NCI-H187 treated with DMSO at 0.1 percent for 48 hours (cell line): ENCODE measurements at regions not wholly inside any gene's neighbourhood (a gene's known extent, or its start where the extent isn't known, plus 50 kb on each side); places are given as distances from the start of the nearest gene placed in this dataset.

Experiments used
- DNase-seq: peaks from one replicate; lab custom pipeline; 2025; lab: John Stamatoyannopoulos, UW

DNA sequence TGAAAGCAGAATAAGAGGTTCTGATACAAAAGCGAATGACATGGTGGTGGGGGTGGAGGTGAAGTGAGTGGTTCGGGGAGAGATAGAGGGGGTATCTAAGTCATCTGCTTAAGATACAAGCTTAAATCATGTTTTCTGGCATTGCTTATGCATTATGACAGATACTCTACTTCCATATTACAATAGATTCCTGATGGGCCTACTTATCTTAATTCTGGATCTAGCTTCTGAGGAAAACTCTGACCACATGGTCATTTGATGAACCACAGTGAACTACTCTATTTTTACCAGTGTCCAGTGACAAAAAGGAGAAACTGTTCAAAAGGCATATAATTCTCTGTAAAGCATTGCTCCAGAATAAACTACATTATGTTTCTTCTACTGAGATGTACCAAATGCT, 673.7 kb upstream of the CCDC54 start:
- no peak for DNase-seq

- DNase-seq = no peak
Measured at GRCh38 chr3:106707347-106707746, 669.9 kb upstream of the CCDC54 start.

DNA sequence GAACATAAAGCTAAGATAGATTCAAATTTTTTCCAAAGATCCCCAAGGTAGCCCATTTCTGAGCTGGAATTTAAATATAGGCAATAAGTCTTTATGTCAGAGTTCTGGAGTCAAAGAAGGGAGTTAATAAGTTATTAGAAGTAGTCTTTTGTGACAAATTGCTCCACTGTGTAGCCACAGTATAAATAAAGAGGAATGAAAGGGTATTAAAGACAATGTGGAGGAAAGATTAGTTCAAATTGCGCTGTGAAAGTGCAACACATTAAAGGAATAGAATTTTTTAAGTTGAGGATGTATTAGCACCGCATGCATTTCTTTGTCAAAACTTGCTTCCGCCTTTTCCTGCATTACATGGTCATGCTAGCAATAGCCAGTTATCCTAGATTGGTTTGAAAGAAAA, 666.6 kb upstream of the CCDC54 start:
- DNase-seq = no peak

DNA sequence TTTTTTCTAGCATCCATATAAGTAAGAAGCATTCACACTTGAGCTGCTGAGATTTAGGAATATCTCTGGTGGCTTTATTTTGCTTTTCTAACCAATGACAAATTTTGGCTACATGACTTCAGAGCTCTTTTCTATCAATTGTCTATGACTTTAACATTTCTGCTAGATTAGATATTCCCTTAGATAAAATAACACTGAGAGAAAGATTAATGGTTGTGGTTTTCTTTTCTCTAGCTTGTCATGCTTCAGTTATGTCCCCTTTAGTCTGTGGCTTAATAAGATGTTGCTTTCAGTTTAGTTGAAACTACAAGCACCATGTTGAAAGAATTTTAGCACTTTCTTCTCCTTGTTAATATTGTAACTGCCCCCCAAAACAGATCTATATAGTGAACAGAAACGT, 665.6 kb upstream of the CCDC54 start:
- no peak for DNase-seq

- DNase-seq = no peak
Measured at GRCh38 chr3:106714400-106714799, 662.8 kb upstream of the CCDC54 start.

DNA sequence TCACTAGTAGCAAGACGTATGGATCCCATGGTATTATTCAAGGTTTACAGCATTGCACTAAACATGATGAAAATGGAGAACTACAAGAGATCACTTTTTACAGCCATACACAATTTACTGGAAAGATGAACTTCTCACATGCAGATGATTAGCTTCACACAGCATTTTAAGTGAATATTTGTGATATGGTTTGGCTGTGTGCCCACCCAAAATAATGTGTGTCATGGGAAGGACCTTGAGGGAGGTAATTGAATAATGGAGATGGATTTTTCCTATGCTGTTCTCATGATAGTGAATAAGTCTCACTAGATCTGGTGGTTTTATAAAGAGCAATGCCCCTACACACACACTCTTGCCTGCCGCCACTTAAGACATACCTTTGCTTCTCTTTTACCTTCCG, 662.0 kb upstream of the CCDC54 start:
- no peak for DNase-seq

GRCh38 chr3:106717178-106717780, 660.0 kb upstream of the CCDC54 start:
- no peak for DNase-seq

GRCh38 chr3:106719077-106719476, 658.2 kb upstream of the CCDC54 start:
- DNase-seq = no peak

- DNase-seq = no peak
Measured at GRCh38 chr3:106719583-106719982, 657.7 kb upstream of the CCDC54 start.

- no peak for DNase-seq
Measured at GRCh38 chr3:106720510-106720909, 656.7 kb upstream of the CCDC54 start.

- no peak for DNase-seq
Measured at GRCh38 chr3:106725566-106725965, 651.7 kb upstream of the CCDC54 start.

GRCh38 chr3:106728315-106729098, 648.7 kb upstream of the CCDC54 start:
- no peak for DNase-seq

GRCh38 chr3:106729481-106729880, 647.8 kb upstream of the CCDC54 start:
- DNase-seq = no peak

- DNase-seq = no peak
Measured at GRCh38 chr3:106731230-106731629, 646.0 kb upstream of the CCDC54 start.

- no peak for DNase-seq
Measured at GRCh38 chr3:106734712-106735111, 642.5 kb upstream of the CCDC54 start.

GRCh38 chr3:106737265-106737664, 640.0 kb upstream of the CCDC54 start:
- DNase-seq = no peak

DNA sequence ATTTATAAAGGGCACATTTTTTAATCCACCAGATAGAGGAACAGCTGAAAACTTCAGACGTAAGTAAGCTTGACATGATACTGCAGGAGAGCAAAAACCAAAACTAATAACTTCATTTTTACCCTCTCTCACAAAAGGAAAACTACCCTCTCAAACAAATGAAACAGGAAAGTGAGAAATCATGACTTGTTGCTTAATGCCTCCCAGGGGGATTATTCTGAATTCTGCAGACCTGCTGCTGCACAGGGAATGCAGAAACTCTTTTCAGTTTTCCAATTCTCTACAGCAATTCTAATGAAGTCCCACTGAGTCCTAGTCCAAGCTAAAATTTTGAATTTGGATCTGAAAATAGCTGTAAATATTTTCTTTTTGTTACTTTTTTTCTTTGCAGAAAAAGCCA, 637.1 kb upstream of the CCDC54 start:
- DNase-seq = no peak

- no peak for DNase-seq
Measured at GRCh38 chr3:106745344-106746168, 631.7 kb upstream of the CCDC54 start.

GRCh38 chr3:106746286-106746685, 631.0 kb upstream of the CCDC54 start:
- DNase-seq = no peak

- DNase-seq = no peak
Measured at GRCh38 chr3:106748472-106749262, 628.6 kb upstream of the CCDC54 start.

DNA sequence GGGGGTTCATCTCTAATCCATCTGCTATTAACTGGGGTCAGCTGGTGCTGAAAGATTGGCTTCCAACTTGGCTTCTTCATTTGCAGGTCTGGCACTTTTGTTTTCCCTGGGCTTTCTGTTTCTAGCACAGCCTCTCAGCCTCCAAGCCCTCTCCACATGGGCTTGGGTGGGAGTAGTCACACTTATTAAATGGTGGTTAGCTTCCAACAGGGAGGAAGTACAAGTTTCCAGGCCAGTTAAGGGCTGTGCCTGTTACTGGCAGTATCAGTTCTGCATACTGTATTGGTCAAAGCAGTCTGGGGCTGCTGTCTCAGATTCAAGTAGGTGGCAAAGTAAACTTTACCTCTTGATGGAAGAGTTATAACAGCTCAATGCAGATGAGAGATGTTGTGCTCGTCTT, 627.1 kb upstream of the CCDC54 start:
- DNase-seq = no peak

- DNase-seq = no peak
Measured at GRCh38 chr3:106755336-106755735, 621.9 kb upstream of the CCDC54 start.
